Osteocyte (in vitro differentiated cells): ENCODE measurements at regions not wholly inside any gene's neighbourhood (a gene's known extent, or its start where the extent isn't known, plus 50 kb on each side); places are given as distances from the start of the nearest gene placed in this dataset.

Source experiments
- DNase-seq: peaks from one replicate; pipeline ENCODE4 v3.0.0; 2021; ENCODE audit warnings: mixed read lengths; ENCODE audit not compliant: unreplicated experiment; ENCODE audit errors: extremely low spot score
- H3K27ac Mint-ChIP-seq: one replicate; pipeline ENCODE4 v1.8.0; 2021; ENCODE audit warnings: mild to moderate bottlenecking, mixed read lengths; ENCODE audit not compliant: unreplicated experiment
- H3K27me3 Mint-ChIP-seq: one replicate; pipeline ENCODE4 v1.8.0; 2021; ENCODE audit warnings: mixed read lengths; ENCODE audit not compliant: unreplicated experiment
- H3K36me3 Mint-ChIP-seq: one replicate; pipeline ENCODE4 v1.8.0; 2021; ENCODE audit warnings: mixed read lengths; ENCODE audit not compliant: unreplicated experiment
- H3K4me1 Mint-ChIP-seq: one replicate; pipeline ENCODE4 v1.8.0; 2021; ENCODE audit warnings: mixed read lengths; ENCODE audit not compliant: unreplicated experiment
- H3K4me3 Mint-ChIP-seq: one replicate; pipeline ENCODE4 v1.8.0; 2021; ENCODE audit warnings: mild to moderate bottlenecking, moderate library complexity, mixed read lengths; ENCODE audit not compliant: unreplicated experiment
- H3K9me3 Mint-ChIP-seq: one replicate; pipeline ENCODE4 v1.8.0; 2021; ENCODE audit warnings: mixed read lengths; ENCODE audit not compliant: unreplicated experiment
- TF ChIP-seq, protein P1 (sequence below): fragments of 200-600 bp; sonication (generic); IDR thresholded peaks from 2 replicates; pipeline ENCODE4 v1.5.0; 2021; ENCODE audit warnings: antibody characterized with exemption, mild to moderate bottlenecking, moderate library complexity

DNA sequence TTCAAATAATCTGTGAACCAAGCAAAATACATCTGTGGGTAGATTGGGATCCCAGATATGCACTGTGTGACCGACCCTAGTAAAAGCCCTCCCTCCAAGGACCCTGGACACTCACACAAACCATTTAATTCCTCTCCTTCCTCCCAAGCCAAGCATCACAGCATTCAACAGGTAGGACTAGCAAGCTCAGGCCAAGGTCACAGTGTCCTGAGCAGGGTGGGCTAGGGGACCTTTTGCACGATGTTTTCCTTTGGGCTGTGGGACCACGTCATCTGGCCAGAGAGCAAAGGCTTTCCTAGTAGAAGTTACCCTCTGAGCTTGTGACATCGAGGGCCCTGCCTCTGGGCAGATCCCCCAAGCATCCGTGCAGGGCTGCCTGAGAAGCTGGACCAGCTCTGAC is 297.6 kb upstream of the ZNF507 start:
- H3K4me3 Mint-ChIP-seq, result no peak overlapping the region
- H3K4me1 Mint-ChIP-seq, result no peaks in the 10 kb centered on the region
- no peak overlapping the region for H3K27ac Mint-ChIP-seq
- H3K36me3 Mint-ChIP-seq, result no peaks in the 10 kb centered on the region
- TF ChIP-seq, protein P1, sequence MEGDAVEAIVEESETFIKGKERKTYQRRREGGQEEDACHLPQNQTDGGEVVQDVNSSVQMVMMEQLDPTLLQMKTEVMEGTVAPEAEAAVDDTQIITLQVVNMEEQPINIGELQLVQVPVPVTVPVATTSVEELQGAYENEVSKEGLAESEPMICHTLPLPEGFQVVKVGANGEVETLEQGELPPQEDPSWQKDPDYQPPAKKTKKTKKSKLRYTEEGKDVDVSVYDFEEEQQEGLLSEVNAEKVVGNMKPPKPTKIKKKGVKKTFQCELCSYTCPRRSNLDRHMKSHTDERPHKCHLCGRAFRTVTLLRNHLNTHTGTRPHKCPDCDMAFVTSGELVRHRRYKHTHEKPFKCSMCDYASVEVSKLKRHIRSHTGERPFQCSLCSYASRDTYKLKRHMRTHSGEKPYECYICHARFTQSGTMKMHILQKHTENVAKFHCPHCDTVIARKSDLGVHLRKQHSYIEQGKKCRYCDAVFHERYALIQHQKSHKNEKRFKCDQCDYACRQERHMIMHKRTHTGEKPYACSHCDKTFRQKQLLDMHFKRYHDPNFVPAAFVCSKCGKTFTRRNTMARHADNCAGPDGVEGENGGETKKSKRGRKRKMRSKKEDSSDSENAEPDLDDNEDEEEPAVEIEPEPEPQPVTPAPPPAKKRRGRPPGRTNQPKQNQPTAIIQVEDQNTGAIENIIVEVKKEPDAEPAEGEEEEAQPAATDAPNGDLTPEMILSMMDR, result no peak
- peaks cover 10% of the 10 kb centered on the region for H3K9me3 Mint-ChIP-seq
- no peak for DNase-seq
- H3K27me3 Mint-ChIP-seq, result no peaks in the 10 kb centered on the region

DNA sequence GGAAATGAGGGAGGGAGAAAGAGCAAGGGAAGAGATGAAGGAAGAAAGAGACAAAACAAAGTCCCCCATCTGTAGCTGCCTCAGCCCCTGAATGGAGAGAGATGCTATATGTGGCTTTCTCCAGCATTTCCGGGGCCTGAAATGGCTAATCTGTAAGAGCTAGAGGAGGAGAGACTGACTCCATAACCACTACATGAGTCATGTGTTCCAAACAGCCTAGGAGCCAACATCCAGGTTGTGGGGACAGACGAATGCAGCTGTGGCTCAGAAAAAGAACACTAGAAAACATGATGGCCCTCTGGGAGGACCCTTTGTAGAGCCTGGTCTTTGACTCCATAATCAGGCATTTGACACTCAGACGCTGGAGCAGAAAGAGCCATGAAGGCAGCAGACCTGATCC is 292.0 kb upstream of the ZNF507 start:
- no peaks in the 10 kb centered on the region for H3K4me1 Mint-ChIP-seq
- no peak overlapping the region for H3K4me3 Mint-ChIP-seq
- no peaks in the 10 kb centered on the region for H3K36me3 Mint-ChIP-seq
- no peak for DNase-seq
- H3K27me3 Mint-ChIP-seq, result no peaks in the 10 kb centered on the region
- H3K27ac Mint-ChIP-seq, result no peak overlapping the region
- TF ChIP-seq, protein P1, result no peak
- H3K9me3 Mint-ChIP-seq, result peaks cover 24% of the 10 kb centered on the region

DNA sequence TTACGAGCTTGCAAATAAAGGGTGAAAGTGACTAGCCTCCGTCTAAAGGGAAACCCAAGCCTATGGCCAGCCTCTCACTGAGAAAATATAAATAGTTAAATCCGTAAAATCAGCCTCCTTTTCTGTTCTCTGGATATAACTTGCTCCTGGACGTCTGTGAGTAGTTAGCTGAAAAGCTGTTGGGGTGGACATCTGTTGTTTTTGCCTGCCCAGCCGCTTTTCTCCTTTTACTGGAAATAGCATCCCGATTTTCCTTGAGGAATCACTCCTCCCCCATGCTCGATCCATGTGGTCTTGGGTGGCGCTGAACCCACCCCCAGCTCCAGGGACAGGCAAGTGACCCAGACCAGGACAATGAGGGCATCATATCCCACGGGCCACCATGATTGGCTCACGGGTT is 291.5 kb upstream of the ZNF507 start:
- H3K36me3 Mint-ChIP-seq, result no peaks in the 10 kb centered on the region
- H3K9me3 Mint-ChIP-seq, result peaks cover 24% of the 10 kb centered on the region
- DNase-seq, result no peak
- TF ChIP-seq, protein P1, result no peak
- H3K27me3 Mint-ChIP-seq, result no peaks in the 10 kb centered on the region
- no peak overlapping the region for H3K4me3 Mint-ChIP-seq
- H3K27ac Mint-ChIP-seq, result no peak overlapping the region
- no peaks in the 10 kb centered on the region for H3K4me1 Mint-ChIP-seq

- no peak overlapping the region for H3K4me3 Mint-ChIP-seq
- peaks cover 16% of the 10 kb centered on the region for H3K9me3 Mint-ChIP-seq
- no peaks in the 10 kb centered on the region for H3K4me1 Mint-ChIP-seq
- H3K27ac Mint-ChIP-seq, result no peak overlapping the region
- H3K27me3 Mint-ChIP-seq, result no peaks in the 10 kb centered on the region
- DNase-seq, result no peak
- H3K36me3 Mint-ChIP-seq, result no peaks in the 10 kb centered on the region
- TF ChIP-seq, protein P1, result no peak
These were observed 287.3 kb upstream of the ZNF507 start for GRCh38 chr19:32058131-32058530.

DNA sequence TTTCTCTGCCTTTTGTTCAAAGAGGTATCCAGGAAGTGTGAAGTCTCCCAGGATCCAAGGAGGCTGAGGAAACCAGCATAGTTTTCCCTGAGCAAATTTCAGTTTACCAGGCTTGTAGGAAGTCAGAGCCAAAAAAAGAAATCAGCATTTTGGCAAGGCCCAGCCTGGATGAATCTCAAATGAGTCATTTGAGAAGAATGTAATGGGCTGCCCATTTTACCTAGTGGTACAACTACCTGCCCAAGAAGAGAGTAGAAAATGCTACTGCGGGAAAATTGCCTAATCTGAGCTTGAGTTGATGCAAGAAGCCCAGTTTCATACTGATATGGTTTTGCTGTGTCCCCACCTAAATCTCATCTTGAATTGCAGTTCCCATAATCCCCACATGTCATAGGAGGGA is 284.1 kb upstream of the ZNF507 start:
- Mint-ChIP-seq H3K4me3 (no peak overlapping the region), H3K9me3 (peaks cover 7% of the 10 kb centered on the region), H3K36me3 (no peaks in the 10 kb centered on the region), H3K27me3 (no peaks in the 10 kb centered on the region), H3K27ac (no peak overlapping the region), H3K4me1 (no peaks in the 10 kb centered on the region)
- DNase-seq, result no peak
- TF ChIP-seq, protein P1, result no peak
